Stimulated activated CD8-positive, alpha-beta memory T cell treated with anti-CD3 and anti-CD28 coated beads, Interleukin-12 subunit alpha, Interleukin-12 subunit beta, amount 100 ng/mL, for 1 hour (primary cell): ENCODE measurements at regions not wholly inside any gene's neighbourhood (a gene's known extent, or its start where the extent isn't known, plus 50 kb on each side); places are given as distances from the start of the nearest gene placed in this dataset.
A peak's percentile ranks its signal among the peaks of the same experiment; 100 is the strongest.

ENCODE experiments used
- DNase-seq: peaks from one replicate; pipeline ENCODE4 v3.0.0-alpha.2; 2020; ENCODE audit warnings: low read depth

DNA sequence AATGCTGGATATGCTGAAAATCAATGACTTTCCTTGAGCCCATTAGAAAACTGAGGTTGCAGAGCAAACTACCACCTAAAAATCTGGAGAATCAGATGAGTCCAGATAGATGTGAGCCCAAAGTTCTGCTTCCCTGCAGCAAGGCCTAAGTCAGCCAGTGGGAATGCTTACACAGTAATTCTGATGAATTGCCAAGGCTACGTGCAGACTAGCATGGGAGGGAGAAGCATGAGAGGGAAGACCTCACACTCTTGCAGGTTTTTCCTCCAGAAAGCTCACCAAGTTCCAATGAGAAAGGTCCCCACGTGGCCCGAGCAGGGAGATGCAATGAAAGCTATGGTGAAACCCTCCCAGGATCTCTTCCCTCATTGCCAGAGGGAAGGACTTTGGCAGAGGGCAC is 104.8 kb upstream of the SIRPA start:
- DNase-seq, result no peak

DNA sequence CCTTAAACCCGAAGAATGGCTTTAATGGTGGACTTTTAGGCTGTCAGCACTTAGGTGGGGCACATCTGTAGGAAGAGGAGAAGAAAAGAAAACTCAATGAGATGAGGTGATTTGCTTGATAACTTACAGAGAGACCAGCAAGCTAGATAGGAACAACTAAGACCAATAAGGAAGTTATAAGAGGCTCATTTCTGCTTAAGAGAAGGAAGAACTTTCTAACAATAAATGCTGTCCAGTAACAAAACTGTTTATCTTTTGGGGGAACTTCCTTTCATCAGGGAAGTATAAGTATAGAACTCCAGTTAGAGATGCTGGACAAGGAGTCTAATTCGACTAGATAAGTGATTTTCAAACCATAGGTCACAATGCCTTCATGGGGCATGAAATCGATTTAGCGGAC is 107.2 kb upstream of the SIRPA start:
- no peak for DNase-seq

DNA sequence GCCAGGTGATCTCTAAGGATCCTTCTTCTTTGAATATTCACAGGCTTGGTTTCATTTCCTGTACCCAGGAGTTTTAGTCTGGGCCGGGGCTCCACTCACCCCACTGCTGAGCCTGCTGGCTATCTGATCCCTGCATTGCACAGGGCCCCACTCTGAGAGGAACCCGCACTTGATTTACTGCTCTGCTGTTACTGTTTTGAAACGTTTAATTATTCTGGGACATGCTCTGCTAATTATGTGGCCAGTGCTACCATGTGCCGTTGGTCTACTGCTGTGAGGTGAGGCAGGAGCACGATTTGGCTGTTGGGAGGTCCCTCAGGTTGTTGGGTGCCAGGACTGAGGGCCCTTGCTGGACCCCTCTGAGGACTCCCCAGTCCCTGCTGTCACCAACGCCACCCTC is 108.7 kb upstream of the SIRPA start:
- no peak for DNase-seq

DNA sequence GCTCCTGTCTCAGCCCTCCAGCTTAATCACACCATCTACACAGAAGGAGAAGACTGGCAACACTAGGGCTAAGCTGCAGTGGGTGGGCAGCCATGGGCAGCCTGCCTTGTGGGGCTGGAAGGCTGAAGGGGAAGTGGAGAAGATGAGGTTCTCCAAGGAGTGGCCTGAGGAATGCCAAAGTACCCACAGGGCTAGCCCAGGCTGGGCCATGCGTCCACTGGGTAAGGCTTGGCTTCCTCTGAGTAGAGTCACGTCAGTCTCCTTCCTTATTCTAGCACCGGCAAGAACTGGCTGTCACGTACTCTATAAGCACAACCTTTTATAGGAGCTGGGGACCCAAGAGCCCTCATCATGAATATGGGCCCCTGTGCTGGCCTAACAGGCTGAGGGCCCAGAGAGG is 110.6 kb upstream of the SIRPA start:
- no peak for DNase-seq

DNA sequence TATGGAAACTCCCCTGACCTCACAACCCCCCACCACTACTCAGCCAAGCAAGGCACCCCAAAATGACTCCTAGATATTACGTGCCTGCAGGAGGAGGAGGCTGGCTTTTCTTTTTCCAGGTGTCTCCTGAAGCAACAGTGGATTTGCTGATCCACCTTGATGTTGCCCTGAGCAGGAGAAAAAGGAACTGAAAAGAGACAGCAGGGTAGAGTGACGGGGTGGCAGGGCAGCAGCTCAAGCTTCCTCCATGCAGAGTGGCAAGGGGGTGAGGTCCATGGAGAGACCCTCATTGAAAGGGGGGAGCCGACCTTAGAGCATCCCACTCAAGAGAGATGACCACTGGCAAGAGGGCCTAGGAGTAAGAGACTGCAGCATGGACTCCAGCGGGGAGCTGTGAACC is 112.0 kb upstream of the SIRPA start:
- no peak for DNase-seq

DNA sequence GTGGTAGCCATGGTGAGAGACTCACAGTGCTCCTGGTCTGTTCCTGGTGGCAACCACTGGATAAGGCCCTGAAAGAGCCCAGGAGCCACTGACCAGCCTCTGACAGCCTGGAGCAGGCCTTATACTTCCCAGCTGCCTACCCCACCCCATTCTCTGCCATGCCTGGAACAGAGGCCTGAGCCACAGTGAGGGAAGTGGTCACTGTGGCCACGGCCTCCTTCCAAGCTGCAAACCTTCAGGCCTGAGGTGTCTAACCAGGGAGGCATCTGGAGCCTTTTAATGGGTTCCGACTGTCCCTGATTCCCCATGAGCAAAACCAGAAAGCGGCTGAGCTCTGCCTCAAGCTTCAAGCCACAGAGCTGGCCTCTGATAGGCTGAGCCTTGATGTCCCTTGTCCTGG is 113.0 kb upstream of the SIRPA start:
- no peak for DNase-seq

DNA sequence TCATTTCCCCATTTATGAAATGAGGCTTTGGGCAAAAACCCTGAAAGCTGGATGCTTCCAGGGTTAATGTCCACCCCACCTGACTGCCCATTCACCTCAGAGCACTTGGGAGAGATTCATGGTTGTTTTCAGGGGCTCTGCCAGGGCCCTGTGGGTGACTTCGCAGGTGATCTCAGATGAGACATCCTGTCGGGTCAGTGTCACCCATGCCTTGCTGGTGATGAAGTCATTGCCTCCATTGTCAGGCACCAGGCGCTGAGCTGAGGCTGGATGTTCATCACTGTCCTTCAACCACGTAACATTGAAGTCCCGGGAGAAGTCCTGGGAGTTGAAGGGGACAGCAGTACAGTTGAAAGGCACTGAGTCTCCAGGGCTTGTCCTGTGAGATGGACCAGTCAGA is 115.6 kb upstream of the SIRPA start:
- no peak for DNase-seq

DNA sequence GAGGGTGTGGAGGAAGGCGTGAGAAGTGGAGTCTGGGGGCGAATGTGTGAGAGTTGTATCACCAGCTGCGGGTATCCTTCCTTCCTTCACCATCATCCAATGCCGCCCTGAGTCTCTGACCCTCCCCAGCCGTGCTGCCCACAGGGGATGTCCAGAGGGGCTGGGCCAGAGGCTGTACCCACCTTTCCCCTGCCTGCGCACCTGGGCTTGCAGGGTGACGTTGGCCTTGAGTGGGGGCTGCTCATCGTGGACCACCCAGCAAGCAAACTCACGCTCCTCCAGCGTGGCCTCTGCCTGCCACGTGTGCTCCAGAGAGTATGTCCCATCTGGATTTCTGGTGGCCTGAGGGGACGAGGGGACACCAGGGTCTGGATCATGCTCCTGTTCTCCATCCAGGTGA is 116.9 kb upstream of the SIRPA start:
- DNase-seq, result no peak

DNA sequence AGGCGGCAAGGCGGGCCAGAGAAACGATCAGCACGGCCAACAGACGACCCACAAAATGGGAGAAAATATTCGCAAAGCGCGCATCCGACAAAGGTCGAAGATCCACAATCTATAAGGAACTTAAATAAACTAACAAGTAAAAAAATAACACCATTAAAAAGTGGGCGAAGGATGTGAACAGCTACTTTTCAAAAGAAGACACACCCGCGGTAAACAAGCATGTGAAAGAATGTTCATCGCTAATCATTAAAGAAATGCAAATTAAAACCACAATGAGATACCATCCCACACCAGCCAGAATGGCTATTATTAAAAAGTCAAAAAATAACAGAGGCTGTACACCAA is 117.8 kb upstream of the SIRPA start:
- DNase-seq, result no peak

DNA sequence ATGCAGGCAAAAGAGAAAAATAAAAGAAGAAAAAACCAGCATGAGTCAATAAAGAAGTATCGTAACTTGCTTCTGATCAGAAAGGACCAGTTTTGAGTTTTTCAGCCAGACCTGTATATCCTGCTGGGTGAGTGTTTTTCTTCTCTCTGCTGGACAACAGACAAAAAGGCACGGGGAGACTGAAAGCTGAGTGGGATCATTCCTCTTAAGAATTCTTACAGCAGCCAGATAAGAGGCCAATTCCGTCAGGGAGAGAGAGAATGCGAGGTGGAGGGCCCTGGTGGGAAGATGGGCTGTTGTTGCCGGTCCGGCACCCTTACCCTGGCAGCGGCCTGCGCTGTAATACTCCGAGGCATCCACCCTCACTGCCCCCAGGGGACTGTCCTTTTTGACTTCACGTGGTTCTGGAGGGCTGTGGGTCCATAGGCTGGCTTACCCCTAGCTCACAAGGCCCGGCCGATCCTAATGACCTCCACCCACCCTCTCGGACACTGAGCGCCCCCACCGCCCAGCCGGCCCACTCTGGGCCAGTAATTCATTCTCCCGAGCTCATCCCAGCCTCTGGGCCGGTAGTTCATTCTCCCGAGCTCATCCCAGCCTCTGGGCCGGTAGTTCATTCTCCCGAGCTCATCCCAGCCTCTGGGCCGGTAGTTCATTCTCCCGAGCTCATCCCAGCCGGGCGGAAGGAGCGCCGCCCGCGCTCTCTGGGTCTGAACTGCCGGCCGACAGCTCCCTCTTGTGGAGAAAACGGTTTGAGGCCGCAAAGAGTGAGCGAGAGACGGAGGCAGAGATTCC is 118.3 kb upstream of the SIRPA start:
- peak; percentile 72 for DNase-seq

DNA sequence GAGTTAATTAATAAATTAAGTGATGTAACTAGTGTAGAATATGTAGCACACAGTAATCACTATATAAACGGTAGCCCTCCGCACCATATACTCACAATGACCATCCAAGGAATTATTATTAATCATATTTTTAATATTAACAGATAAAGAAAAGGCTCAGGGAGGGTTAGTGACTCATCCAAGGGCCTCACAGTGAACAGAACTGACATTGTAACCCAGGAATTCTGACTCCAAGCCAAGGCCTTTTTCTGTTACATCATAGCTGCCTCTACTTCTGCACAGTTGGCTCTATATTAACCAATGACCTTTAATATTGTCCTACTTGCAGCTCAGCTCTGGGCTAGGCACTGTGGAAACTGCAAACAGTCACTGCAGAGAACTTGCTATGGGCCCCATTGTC is 117.5 kb upstream of the SIRPG start:
- no peak for DNase-seq

DNA sequence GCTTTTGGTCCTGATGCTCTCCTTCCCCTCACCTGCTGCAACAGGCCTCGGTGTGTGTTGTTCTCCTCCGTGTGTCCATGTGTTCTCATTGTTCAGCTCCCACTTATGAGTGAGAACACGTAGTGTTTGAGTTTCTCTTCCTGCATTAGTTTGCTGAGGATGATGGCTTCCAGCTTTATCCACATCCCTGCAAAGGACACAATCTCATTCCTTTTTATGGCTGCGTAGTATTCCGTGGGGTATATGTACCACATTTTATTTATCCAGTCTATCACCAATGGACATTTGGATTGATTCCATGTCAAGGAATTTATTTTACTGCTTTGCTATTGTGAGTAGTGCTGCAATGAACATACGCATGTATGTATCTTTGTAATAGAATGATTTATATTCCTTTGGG is 116.9 kb upstream of the SIRPG start:
- DNase-seq, result no peak

DNA sequence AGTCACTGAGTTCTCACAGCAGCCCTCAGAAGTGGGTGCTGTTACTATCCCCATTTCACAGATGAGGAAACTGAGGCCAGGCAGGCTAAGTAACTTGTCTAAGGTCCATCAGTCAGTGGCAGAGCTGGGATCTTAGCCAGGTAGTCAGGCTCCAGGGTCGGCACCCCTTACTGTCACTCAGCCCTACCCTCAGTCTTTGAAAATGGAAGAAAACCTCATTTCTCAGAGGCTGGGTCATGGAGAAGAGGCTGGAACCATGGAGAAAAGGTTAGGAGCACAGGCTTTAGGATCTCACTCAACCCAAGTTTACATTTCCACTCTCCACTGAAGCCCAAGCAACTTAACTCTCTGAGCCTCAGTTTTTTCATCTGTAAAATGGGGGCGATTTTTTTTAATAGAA is 116.2 kb upstream of the SIRPG start:
- DNase-seq, result no peak

DNA sequence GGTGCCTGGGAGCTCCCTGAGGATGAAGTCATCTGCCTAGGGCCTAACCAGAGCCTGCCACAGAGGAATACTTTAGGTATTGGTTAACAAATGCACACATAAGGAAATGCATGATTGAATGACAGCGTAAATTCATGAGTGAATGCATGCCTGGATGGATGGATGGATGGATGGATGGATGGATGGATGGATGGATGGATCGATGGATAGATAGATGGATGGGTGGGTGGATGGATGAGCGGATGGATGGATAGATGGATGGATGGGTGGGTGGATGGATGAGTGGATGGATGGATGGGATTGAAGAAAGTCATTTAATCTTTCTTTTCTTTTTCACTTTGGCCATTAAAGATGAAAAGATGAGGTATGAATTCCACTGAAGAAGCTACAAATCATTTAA is 111.9 kb upstream of the SIRPG start:
- no peak for DNase-seq

DNA sequence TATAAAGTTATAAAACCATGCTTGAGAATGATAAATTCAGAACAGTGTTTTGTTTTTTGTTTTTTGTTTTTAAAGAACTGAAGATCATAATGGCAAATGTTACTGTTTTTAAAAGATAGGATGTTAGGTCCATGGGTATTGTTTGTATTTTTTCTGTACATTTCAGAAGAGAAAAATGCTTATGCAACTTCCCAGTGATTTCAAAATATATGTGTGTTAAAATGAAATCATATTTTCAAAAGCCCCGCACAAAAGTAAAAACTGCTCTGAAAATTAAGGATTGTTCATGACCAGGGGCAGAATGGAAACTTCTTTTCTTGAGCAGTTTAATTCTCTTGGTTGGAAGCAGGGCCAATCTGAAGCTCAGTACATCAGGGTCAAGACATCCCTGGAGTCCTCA is 109.2 kb upstream of the SIRPG start:
- no peak for DNase-seq

DNA sequence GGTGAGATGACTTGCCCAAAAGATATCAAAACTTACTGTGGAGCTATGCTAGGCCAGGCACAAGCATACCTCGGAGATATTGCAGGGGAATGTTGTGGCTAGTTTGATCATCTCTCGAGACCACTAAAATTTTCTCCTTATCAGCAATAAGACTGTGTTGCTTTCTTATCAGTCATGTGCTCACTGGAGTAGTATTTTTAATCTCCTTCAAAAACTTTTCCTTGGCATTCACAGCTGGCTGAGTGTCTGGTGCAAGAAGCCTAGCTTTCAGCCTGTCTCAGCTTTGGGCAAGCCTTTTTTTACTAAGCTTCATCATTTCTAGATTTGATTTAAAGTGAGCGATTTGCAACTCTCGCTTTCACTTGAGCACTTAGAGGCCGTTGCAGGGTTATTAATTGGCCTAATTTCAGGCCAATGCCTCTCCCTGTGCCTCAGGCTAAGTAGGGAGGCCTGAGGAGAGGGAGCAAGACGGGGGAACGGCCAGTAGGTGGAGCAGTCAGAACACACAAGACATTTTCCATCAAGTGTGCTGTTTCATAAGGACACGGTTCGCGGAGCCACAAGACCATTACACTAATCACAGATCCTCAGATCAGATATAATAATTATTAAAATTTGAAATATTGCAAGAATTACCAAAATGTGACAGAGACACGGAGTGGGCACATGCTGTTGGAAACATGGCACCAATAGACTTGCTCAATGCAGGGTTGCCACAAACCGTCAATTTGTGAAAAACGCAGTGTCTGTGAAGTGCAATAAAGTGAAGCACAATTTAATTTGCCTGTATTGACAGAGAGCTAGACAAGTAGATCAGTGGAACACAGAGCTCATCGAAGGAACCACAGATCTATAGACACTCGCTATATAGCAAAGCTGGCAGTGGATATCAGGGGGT is 106.8 kb upstream of the SIRPG start:
- peak; percentile 39 for DNase-seq

DNA sequence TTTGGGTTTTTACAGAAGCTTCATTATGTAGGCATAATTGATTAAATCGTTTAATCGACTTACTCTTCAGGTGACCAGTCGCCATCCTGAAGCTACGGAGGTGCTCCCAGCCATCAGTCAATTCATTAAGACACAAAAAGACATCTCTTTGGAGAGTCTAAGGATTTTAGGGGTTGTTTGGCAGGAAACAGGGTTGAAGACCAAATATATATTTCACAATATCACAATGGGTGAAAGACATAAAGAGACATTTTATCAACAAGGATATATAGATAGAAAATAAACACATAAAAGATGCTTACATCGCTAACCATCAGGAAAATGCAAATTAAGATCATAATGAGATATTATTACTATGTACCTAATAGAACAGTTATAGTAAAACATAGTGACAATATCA is 104.0 kb upstream of the SIRPG start:
- DNase-seq, result no peak

DNA sequence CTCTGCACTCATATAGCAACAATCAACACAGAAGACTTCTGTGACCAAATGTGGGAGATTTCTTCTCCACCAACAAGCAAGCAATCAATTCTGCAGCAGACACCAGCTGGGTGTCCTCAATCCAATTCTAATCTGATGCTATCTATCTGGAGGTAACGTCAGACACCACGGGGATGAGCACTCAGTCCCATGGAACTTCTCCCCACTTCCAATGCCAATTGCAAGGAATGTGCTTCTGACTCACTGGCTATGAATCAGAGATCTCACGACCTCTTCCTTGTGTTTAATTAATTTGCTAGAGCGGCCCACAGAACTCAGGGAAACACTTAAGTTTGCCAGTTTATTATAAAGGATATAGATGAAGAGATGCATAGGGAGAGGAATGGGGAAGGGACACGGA is 103.5 kb upstream of the SIRPG start:
- DNase-seq, result no peak

DNA sequence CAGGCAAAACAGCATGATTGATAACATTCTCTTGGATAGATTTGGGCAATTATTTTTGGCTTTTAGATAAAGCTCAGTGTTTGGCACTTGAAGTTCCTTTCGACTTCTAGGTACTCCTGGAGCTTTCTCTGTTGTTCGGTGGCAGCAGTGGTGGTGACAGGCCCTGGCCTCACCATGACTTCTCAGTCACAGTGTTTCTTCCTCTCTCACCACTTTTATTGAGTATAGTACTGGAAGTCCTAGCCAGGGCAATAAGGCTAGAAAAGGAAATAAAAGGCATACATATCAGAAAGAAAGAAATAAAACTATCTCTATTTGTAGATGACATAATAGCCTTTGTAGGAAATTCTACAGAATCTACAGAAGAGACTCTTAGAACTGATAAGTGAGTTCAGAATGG is 101.2 kb upstream of the SIRPG start:
- no peak for DNase-seq

DNA sequence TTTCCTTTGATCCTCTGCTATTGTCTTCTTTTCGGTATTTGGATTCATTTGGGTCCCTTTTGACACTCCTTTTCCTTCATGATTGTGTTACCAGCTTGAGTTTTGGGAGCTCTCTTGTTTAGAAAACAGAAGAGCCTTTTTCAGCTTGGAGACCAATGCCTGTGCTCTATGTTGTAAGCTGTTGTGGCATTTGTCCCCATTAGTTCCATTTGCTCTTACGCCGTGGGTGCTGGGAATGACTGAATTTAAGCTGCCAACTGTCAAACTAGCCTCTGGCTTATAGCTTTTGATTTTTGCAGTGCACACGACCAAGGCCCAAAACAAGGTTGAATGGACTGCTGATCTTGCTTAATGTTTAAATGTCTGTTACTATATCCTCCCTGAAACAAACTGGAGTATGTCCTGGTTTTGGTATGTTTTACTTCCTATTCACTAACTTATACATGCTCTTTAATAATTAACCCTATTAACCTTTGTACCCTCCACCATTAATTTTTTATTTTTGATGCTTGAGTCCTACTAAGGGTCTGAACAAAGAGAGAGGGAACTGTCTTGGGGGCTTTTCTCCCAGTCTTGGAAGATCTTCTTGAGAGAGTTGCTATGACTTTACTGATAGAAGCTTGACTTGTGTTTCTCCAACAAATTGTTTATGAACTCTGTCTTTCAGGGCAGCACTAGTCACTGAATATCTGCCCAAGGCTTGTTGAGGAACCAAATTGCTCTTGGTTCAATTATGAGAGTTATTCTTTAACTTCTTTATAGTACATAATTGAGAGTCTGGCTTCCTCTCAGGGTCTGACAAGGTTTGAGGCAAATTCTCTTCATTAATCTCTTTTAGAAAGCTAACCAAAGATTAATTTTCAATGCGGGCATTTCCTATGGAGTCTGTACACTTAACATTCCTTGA is 100.3 kb upstream of the SIRPG start:
- no peak for DNase-seq

DNA sequence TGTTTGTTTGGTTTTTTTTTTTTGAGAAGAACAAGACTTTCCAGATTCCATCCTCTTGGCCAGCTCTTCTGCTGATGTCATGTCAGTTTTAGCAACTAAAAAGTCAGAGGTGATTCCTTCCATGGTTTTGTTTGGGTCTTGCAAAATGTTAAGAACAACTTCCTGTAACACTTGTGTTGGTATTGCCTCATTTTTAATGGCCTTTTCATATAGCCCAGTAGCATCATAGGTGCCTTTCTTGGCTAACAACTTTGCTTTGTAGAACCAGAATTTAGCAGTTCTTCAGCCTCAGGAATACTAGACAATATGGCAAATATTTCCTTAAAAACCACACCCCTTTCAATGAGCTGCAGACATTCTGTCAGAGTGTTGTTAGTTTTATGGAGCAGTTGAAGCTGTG is 99.5 kb upstream of the SIRPG start:
- no peak for DNase-seq

DNA sequence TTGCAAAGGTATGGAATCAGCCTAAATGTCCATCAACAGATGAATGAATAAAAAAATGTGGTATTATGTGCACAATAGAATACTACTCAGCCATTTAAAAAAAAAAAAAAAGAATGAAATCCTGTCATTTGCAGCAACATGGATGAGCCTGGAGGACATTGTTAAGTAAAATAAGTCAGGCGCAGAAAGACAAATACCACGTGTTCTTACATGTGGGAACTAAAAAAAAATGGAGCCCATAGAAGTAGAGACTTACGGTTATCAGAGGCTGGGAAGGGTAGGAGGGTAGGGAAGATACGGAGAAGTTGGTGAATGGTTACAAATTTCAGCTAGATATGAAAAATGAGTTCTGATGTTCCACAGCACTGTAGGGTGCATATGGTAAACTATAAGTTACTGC is 97.2 kb upstream of the SIRPG start:
- DNase-seq, result no peak

DNA sequence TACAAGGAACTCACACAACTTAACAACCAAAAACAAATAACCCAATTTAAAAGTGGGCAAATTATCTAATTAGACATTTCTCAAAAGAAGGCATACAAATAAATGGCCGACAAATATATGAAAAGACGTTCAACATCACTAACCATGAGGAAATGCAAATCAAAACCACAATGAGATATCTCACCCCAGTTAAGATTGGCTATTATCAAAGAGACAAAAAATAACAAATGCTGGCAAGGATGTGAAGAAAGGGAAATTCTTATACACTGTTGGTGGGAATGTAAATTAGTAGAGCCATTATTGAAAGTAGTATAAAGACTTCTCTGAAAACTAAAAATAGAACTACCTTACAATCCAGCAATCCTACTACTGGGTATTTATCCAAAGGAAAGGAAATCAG is 96.7 kb upstream of the SIRPG start:
- DNase-seq, result no peak
